Caco-2 (cell line): ENCODE measurements at regions not wholly inside any gene's neighbourhood (a gene's known extent, or its start where the extent isn't known, plus 50 kb on each side); places are given as distances from the start of the nearest gene placed in this dataset.
A peak's percentile ranks its signal among the peaks of the same experiment; 100 is the strongest.

Experiments
- BruUV-seq: library from RNA; stranded (reverse); fragments of 400-500 nt; replicated peaks from 2 replicates; lab custom pipeline; 2021; lab: Mats Ljungman, UMichigan
- CTCF ChIA-PET: fragments of 300-600 bp; sonication (Branson Sonifier 250); formaldehyde crosslinking; loops from one replicate; lab custom pipeline; 2022; ENCODE audit warnings: antibody characterized with exemption; lab: Charles Lee
- POLR2A ChIA-PET: fragments of 300-600 bp; sonication (Branson Sonifier 250); formaldehyde crosslinking; loops from one replicate; lab custom pipeline; 2022; ENCODE audit warnings: antibody characterized with exemption; lab: Charles Lee
- DNase-seq, 2 experiments: peaks; one replicate each; pipeline versions ENCODE4 v3.0.0 to v3.0.0-alpha.2; 2020 to 2022
- H3K27me3 ChIP-seq: replicated peaks from 2 replicates; pipeline ENCODE4 v1.6.0; 2011; ENCODE audit warnings: low read length; ENCODE audit not compliant: control insufficient read depth, insufficient read depth
- H3K36me3 ChIP-seq: 2 replicates; pipeline ENCODE4 v1.5.1; 2011; ENCODE audit warnings: low read length; ENCODE audit not compliant: control insufficient read depth, insufficient read depth
- H3K4me1 ChIP-seq: fragments of 250-450 bp; sonication (Bioruptor Pico); 2 replicates; pipeline ENCODE4 v1.5.1; 2020; ENCODE audit warnings: mild to moderate bottlenecking
- H3K4me3 ChIP-seq: 2 replicates; pipeline ENCODE4 v1.5.1; 2011; ENCODE audit warnings: low read depth, mild to moderate bottlenecking, control low read depth, low read length
- H3K9me3 ChIP-seq: fragments of 250-450 bp; sonication (Bioruptor Pico); 2 replicates; pipeline ENCODE4 v1.5.1; 2020; ENCODE audit warnings: mild to moderate bottlenecking, moderate library complexity
- H3K27ac Mint-ChIP-seq: one replicate; pipeline ENCODE4 v1.8.0; 2022; ENCODE audit warnings: mixed read lengths; ENCODE audit not compliant: unreplicated experiment
- H3K27me3 Mint-ChIP-seq: one replicate; pipeline ENCODE4 v1.8.0; 2022; ENCODE audit warnings: mixed read lengths; ENCODE audit not compliant: insufficient read depth, unreplicated experiment
- H3K36me3 Mint-ChIP-seq: one replicate; pipeline ENCODE4 v1.8.0; 2022; ENCODE audit warnings: mild to moderate bottlenecking, mixed read lengths; ENCODE audit not compliant: insufficient read depth, unreplicated experiment
- H3K4me1 Mint-ChIP-seq: one replicate; pipeline ENCODE4 v1.8.0; 2022; ENCODE audit warnings: low read depth, mixed read lengths; ENCODE audit not compliant: unreplicated experiment
- H3K4me3 Mint-ChIP-seq: one replicate; pipeline ENCODE4 v1.8.0; 2022; ENCODE audit warnings: mild to moderate bottlenecking, moderate library complexity, mixed read lengths; ENCODE audit not compliant: unreplicated experiment
- H3K9me3 Mint-ChIP-seq: one replicate; pipeline ENCODE4 v1.8.0; 2022; ENCODE audit warnings: mixed read lengths; ENCODE audit not compliant: unreplicated experiment
- CTCF ChIP-seq, 2 experiments: fragments of 200-600 bp in 1 of 2; IDR thresholded peaks; 1 replicate in 1 of 2; 2 replicates in 1 of 2; pipeline versions ENCODE4 v1.5.1 to v1.8.0; 2011 to 2022; ENCODE audit warnings: antibody characterized with exemption in 1 of 2, control low read depth in 1 of 2, inconsistent platforms in 1 of 2, low read depth in 1 of 2, low read length in 1 of 2, mild to moderate bottlenecking in 1 of 2, moderate library complexity in 1 of 2; ENCODE audit not compliant: insufficient read depth in 1 of 2, severe bottlenecking in 1 of 2, unreplicated experiment in 1 of 2
- intact Hi-C: fragments of 100-400 bp; cut with micrococcal nuclease; formaldehyde crosslinking; loops from one replicate; pipeline ENCODE4 v1.10.0; 2022; ENCODE audit not compliant: unreplicated experiment

GRCh38 chr14:53668897-53669296, 287.7 kb downstream of the BMP4 start:
- no peak for DNase-seq
- Mint-ChIP-seq H3K27ac (no peak overlapping the region), H3K4me1 (peaks cover 7% of the 10 kb centered on the region), H3K4me3 (no peak overlapping the region), H3K27me3 (no peaks in the 10 kb centered on the region), H3K9me3 (no peaks in the 10 kb centered on the region), H3K36me3 (no peaks in the 10 kb centered on the region)
- intact Hi-C loops: no loop called here
- Histone ChIP-seq H3K27me3 (no peaks in the 10 kb centered on the region), H3K4me3 (no peak overlapping the region), H3K4me1 (no peaks in the 10 kb centered on the region), H3K36me3 (no peaks in the 10 kb centered on the region), H3K9me3 (no peaks in the 10 kb centered on the region)
- ChIA-PET CTCF (no interaction called here), POLR2A (no interaction called here)
- no peak for TF ChIP-seq CTCF (IDR thresholded peaks at IDR 0.05; ENCODE audit: insufficient read depth in 1 of 2, low read depth in 1 of 2, low read length in 1 of 2, severe bottlenecking in 1 of 2, unreplicated experiment in 1 of 2)
- BruUV-seq: no TSS peak

- H3K9me3 Mint-ChIP-seq: no peaks in the 10 kb centered on the region
- intact Hi-C loops: no loop called here
- peak; percentile 58 for DNase-seq
- H3K27me3 Mint-ChIP-seq: no peaks in the 10 kb centered on the region
- H3K4me1 ChIP-seq: no peaks in the 10 kb centered on the region
- BruUV-seq: no TSS peak
- TF ChIP-seq CTCF (IDR thresholded peaks at IDR 0.05; ENCODE audit: insufficient read depth in 1 of 2, low read depth in 1 of 2, low read length in 1 of 2, severe bottlenecking in 1 of 2, unreplicated experiment in 1 of 2): peak; percentile 39 to 60
- no peaks in the 10 kb centered on the region for H3K36me3 ChIP-seq
- H3K9me3 ChIP-seq: peaks cover 4% of the 10 kb centered on the region; the same call in 1 of the 2 replicates
- POLR2A ChIA-PET: interaction anchor here (0.5 kb wide), 1 partner anchor 249 kb away, joined by 3 read pairs; no protein-coding TSS in a partner anchor
- CTCF ChIA-PET: interaction anchor here (0.8 to 1.0 kb wide), 3 partner anchors 58 to 684 kb away, joined by 3 to 7 read pairs (median 3); no protein-coding TSS in a partner anchor
- H3K36me3 Mint-ChIP-seq: no peaks in the 10 kb centered on the region
- H3K4me1 Mint-ChIP-seq: peaks cover 11% of the 10 kb centered on the region
- H3K4me3 Mint-ChIP-seq: no peak overlapping the region
- no peaks in the 10 kb centered on the region for H3K27me3 ChIP-seq
- H3K27ac Mint-ChIP-seq: no peak overlapping the region
- no peak overlapping the region for H3K4me3 ChIP-seq
These were observed 292.9 kb downstream of the BMP4 start for GRCh38 chr14:53663709-53664108.

- no peak for TF ChIP-seq CTCF (IDR thresholded peaks at IDR 0.05; ENCODE audit: insufficient read depth in 1 of 2, low read depth in 1 of 2, low read length in 1 of 2, severe bottlenecking in 1 of 2, unreplicated experiment in 1 of 2)
- CTCF ChIA-PET: no interaction called here
- Histone ChIP-seq H3K36me3 (no peaks in the 10 kb centered on the region), H3K27me3 (no peaks in the 10 kb centered on the region), H3K9me3 (no peaks in the 10 kb centered on the region), H3K4me3 (no peak overlapping the region), H3K4me1 (no peaks in the 10 kb centered on the region)
- intact Hi-C loops: no loop called here
- no peaks in the 10 kb centered on the region for H3K9me3 Mint-ChIP-seq
- no peak overlapping the region for H3K27ac Mint-ChIP-seq
- no peaks in the 10 kb centered on the region for H3K36me3 Mint-ChIP-seq
- no peaks in the 10 kb centered on the region for H3K27me3 Mint-ChIP-seq
- H3K4me3 Mint-ChIP-seq: no peak overlapping the region
- peaks cover 7% of the 10 kb centered on the region for H3K4me1 Mint-ChIP-seq
- no TSS peak for BruUV-seq
- no peak for DNase-seq
- POLR2A ChIA-PET: no interaction called here
These were observed 301.4 kb downstream of the BMP4 start for GRCh38 chr14:53655080-53655785.
